ENCODE measurements at regions not wholly inside any gene's neighbourhood (a gene's known extent, or its start where the extent isn't known, plus 50 kb on each side); places are given as distances from the start of the nearest gene placed in this dataset.

- no peak for DNase-seq (ENCODE audit: low spot score)
These were observed 460.6 kb downstream of the CCSER2 start for GRCh38 chr10:84789026-84789425.

- no peak for DNase-seq (ENCODE audit: low spot score)
These were observed 469.9 kb downstream of the CCSER2 start for GRCh38 chr10:84798312-84798711.

DNA sequence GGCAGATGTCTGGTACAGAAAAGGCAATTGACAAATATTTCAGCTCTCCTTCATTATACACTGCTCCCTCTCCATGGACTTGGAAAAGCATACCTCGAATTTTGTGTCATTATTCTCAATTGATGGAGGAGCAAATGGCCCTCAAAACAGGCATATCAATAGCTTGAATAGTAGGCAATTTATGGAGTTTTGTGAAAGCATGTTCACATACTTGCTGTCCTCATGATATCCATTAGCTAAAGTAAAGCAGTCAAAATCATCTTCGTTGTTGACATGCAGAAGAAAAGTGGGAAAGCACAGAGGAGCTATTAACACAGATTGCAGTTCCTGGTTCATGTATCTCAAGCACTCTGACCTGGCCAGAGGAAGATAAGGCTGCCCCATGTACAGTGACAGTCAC, 472.8 kb downstream of the CCSER2 start:
- DNase-seq (ENCODE audit: low spot score), result no peak

GRCh38 chr10:84801916-84802315, 473.5 kb downstream of the CCSER2 start:
- no peak for DNase-seq (ENCODE audit: low spot score)

DNA sequence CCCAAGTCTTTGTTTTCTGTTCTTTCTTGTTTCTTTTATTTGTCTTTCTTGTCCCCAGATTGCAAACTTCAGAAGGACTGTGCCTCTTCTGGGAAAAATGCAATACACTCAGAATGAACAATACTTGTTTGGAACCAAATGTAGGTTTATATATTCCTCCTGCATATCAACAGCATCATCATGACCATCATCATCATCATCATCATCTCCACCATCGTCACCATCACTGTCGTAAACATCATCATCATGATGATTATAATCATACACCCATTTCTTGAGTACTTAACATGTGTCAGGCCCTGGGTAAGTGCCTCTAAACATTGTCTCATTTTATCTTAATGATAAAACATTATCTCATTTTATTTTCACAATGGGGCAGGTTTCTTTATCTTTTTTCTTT, 476.8 kb downstream of the CCSER2 start:
- no peak for DNase-seq (ENCODE audit: low spot score)

- no peak for DNase-seq (ENCODE audit: low spot score)
These were observed 482.7 kb downstream of the CCSER2 start for GRCh38 chr10:84811113-84811512.

DNA sequence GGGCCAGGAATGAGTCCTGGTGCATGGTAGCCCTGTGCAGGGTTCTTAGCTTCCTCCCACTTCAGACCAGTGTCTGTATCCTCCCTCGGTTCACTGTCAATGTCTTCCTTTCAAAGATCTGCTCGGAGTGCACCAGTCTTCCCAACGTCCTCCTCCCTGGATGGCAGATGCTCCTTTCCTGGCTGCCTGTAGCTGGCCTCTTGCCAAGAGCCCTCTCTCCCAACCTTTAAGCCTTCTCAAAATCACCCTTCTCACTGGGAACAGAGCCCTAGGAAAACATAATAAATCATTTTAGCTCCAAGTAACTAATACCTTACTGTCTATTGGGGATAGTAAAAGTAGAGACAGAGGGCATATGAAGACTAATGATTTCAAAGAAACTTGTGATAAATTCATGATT, 490.6 kb downstream of the CCSER2 start:
- no peak for DNase-seq (ENCODE audit: low spot score)

GRCh38 chr10:84820120-84820519, 491.7 kb downstream of the CCSER2 start:
- DNase-seq (ENCODE audit: low spot score), result no peak

GRCh38 chr10:84820596-84820995, 492.2 kb downstream of the CCSER2 start:
- no peak for DNase-seq (ENCODE audit: low spot score)

DNA sequence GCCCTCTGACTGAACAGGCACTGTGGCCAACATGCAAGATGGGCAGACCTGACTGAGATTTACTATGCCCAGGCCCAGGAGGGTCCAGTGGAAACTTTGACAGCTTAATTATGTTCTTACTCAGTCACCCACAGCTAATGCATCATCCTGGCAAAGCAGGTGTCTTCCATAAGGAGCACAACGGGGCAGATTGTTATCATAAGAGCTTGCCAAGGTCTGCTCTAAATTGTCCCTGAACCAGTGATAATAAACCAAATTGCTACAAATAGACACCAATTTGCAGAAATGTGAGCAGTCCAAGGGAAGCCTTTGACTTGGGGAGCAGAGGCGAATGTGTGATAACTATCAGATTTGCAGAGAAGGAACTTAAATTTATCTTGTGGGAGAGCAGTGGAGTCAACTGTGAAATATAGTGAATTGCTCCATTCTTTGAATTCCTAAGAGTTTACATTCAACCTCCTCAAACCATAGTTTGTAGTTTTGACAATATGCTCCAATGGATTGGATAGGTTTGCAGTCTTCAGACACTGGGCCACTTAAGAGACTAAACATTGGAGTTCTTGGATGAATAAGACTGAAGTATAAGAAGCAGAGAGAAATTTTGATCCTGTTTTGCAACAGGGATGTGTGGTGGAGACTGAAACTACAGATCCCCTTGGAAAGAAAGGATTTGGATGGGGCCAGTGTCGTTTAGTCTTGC, 494.7 kb downstream of the CCSER2 start:
- DNase-seq (ENCODE audit: low spot score), result no peak

DNA sequence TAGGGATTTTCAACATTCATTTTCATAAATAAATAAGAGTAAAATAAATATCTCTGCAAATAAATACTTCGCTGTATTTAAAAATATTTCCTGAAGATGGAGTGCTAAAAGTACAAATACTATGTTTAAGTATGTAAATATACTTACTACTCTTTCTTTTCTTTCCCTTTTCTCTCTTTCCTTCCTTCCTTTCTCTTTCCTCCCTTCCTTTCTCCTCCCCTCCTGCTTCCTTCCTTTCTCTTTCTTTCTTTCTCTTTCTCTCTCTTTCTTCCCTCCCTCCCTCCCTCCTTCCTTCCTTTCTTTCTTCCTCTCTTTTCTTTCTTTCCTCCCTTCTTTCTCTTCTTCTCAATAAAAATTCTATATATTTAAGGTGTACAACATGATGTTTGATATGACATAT, 496.1 kb downstream of the CCSER2 start:
- no peak for DNase-seq (ENCODE audit: low spot score)

DNA sequence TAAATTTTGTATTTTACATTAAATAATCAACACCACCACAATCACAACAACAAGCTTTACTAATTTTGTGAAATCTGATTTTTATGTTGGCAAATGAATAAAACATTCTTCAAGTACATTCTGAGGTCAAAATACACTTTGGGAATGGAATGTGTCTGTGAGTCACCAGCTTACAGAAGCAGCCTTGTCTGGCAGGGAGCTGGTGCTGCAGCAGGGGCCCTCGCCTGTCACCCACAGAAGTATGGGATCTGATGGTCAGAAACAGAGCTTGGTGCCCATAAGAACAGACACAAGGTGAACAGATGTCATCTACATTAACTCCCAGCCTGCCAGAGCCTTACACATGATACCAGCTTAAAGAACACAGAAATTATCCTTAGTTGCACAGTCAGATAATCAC, 496.9 kb downstream of the CCSER2 start:
- peak; percentile 31 for DNase-seq (ENCODE audit: low spot score)

DNA sequence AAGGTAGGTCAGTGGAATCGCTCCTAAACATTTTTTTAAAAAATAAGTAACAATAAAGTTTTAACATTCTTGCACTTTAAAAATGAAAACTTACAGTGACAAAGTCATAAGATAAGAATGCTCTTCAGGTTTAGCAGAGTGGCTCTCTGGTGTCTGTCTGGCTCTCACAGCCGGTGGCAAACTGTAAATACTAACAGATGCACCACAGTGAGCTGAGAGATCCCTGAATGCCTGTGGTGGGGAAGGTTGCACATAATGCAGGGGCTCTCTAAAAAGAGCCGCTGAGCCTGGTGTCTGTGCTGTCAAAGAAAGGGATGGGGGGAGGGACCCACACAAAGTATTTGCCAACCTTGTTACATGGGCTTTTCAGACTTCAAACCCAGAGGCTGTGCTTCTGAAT, 498.3 kb downstream of the CCSER2 start:
- no peak for DNase-seq (ENCODE audit: low spot score)

- no peak for DNase-seq (ENCODE audit: low spot score)
These were observed 500.7 kb downstream of the CCSER2 start for GRCh38 chr10:84829131-84829530.

DNA sequence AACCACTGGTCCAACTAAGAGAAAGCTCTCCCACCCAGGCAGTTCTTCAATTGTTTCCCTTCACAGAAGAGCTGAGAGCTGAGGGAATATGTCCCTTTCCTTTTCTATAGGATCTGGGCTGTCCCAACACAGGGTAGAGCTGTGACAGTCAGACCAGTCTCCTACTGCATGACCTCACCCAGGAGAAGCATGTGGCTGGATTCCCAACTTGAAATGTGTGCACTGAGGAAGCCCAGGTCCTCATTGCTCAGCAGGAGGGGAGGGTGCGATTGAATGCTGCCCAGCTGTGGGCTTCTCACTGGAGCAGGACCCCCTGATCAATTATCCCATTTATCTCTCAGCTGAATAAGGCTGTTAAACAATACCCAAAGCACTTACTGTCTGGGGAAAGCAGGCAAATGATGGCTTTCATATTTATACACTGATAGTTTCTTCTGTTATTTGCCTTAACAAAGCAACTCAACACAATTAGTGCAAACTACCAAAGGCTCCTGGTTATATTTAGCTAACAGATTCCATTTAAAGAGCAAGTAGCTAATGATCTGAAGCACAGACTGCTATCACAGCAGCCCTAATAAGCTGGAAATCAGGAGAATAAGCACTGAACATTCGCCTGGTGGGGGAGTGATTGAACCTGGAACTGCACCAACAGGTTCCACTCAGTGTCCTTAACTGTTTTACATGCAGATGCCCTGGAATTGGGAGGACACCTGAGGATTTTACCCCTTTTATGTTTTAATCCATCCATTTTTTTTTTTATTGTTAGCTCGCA, 508.8 kb downstream of the CCSER2 start:
- no peak for DNase-seq (ENCODE audit: low spot score)

- DNase-seq (ENCODE audit: low spot score), result no peak
These were observed 509.5 kb downstream of the CCSER2 start for GRCh38 chr10:84837877-84838276.

DNA sequence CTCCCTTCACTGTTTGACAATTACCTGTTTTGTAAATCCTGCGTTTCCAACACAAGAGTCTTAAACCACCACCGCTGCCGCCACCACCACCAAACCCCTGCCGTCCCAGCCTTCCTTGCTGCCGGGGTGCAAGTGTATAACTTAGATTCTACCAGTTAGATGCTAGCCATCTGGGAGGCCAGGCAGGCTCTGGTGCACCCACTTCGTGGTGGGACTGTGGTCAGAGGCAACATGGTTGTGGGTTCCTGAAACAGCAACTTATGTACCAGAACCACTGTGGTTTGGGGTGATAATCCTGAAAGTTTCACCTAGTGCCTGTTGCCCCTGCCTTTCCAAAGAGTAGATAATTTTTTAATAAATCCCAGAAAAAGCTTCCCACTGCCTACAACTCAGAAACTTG, 510.5 kb downstream of the CCSER2 start:
- DNase-seq (ENCODE audit: low spot score), result no peak

DNA sequence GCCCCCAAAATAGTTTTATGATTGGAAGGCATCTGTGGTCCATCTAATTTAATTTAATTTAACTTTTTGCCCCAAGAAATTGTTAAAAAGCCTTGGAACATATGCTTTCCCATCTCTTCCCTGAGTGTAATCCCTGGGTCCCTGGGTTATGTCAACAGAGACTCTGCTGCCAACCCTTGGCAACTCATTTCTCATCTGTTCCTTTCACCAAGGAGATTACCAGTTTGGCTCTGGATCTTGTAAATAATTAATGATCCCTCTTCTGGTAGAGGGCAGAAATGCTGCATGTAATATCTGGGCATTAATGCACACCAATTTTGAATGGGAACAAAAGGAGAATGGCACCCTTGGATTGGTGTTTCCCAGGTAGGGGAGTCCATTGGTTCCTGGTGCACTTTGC, 514.2 kb downstream of the CCSER2 start:
- DNase-seq (ENCODE audit: low spot score), result no peak

DNA sequence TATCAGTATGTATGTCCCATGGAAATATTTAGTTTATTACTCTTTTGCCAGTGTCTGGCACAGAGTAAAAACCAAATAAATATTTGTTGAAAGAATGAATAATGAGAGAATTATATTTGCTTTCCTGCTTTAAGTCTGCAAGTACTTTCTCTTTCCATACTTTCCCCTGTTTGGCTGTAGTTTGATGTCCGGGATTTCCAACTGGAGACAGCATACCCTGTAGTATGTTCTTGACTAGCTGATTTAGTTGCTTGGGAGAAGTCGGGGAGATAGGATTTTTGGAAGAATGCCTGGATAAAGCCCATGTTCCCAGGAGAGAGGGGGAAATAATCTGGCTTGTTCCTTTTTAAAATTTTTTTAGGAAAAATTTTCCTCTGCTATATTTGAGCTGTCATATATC, 516.1 kb downstream of the CCSER2 start:
- DNase-seq (ENCODE audit: low spot score), result no peak

DNA sequence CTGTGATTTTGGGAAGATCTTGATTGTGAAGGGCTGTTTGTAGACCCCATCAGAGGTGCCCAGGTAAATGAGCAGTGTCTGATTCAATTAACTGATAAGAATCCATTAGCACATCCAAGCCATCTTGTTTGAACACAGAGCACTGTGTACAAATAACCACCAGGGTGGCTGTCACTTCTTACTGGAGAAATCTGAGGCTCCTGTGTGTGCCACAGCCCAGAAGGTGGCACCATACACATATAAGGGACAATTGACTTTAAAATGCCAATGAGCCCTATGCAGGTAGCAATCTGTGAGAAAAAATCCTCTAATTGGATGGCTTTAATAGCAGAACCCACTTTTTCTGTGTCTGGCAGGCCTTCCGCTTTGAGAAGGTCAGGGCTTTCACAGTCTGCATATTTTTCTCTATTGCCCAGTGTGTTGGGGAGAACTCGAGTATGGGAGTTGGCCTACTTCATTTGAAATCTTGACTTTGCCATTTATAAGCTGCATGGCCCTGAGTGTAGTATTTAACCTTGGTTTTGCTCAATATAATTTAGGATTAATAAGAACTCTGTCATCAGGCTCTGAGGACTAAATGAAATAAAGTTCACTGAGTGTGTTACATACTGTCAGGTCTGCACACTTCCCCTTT, 517.4 kb downstream of the CCSER2 start:
- DNase-seq (ENCODE audit: low spot score), result no peak

DNA sequence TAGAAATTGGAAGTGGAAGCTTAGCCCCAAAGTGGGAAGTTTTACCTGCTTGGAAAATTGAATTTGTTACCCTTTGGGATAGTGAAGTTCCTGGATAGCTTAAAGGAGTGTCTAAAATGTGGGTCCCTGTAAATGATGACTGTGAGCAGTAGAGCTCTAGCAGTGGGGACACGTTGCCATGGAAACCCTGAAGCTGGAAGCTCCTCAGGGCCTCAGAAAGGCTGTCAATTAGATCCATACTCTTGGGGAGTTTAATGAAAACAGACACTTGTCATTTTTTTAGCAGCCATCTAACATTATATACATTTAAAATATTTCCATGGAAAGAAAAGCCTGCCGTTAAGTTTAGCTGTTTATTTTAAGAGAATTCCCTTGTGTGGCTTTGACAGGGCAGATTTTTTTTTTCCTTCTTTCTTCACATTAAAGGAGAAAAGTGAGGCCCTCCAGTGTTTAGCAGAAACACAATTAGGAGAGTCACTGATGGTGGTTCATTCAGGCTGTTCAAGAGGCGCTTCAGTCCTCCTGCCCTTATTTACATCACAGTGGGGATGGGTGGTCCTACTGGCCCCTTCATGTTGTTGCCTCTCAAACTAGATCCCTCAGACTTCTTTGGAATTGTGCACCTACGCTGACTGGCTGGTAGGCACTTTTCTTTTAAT, 518.4 kb downstream of the CCSER2 start:
- no peak for DNase-seq (ENCODE audit: low spot score)

- no peak for DNase-seq (ENCODE audit: low spot score)
These were observed 520.6 kb downstream of the CCSER2 start for GRCh38 chr10:84848967-84849366.

DNA sequence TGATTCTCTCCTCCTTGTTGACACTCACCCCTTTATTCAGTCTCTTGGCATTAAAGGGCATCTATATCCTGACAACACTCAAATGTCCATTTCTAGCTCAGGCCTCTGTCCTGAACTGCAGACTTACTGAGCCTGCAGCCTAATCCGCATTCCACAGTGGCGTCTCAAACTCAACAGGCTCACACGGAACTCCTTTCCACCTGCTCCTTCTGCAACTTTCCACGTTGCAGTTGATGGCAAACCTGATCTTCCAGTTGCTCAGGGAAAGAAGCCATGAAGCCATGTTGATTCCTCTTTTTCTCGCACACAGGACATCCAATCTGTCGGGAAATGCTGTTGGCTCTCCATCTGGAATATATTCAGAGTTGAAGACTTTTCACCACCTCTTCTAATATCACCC, 522.4 kb downstream of the CCSER2 start:
- DNase-seq (ENCODE audit: low spot score), result no peak
